MCF 10A (cell line): ENCODE measurements at regions not wholly inside any gene's neighbourhood (a gene's known extent, or its start where the extent isn't known, plus 50 kb on each side); places are given as distances from the start of the nearest gene placed in this dataset.
"Not testable (repeated sequence)": the region's sequence is repeated elsewhere in the genome, so short reads cannot be mapped to it uniquely, and the experiment has no call there.

ENCODE experiments used
- BruUV-seq: library from RNA; stranded (reverse); fragments of 400-500 nt; replicated peaks from 2 replicates; lab custom pipeline; 2021; lab: Mats Ljungman, UMichigan
- CTCF ChIA-PET: fragments of 300-600 bp; sonication (Branson Sonifier 250); formaldehyde crosslinking; extraction: SDS; loops from one replicate; lab custom pipeline; 2021; ENCODE audit warnings: antibody characterized with exemption, inconsistent platforms; lab: Yijun Ruan, JAX
- POLR2A ChIA-PET: fragments of 300-600, 350-650 bp; sonication (Branson Sonifier 250); formaldehyde crosslinking; extraction: SDS; loops from one replicate; lab custom pipeline; 2020; ENCODE audit warnings: antibody characterized with exemption, inconsistent platforms; lab: Yijun Ruan, JAX
- DNase-seq: peaks from one replicate; pipeline ENCODE4 v3.0.0-alpha.2; 2018; ENCODE audit not compliant: unreplicated experiment
- H3K27ac Mint-ChIP-seq: one replicate; pipeline ENCODE4 v1.8.0; 2022; ENCODE audit warnings: mild to moderate bottlenecking, low read depth, mixed read lengths; ENCODE audit not compliant: unreplicated experiment
- H3K27me3 Mint-ChIP-seq: one replicate; pipeline ENCODE4 v1.8.0; 2022; ENCODE audit warnings: mixed read lengths; ENCODE audit not compliant: insufficient read depth, unreplicated experiment
- H3K36me3 Mint-ChIP-seq: one replicate; pipeline ENCODE4 v1.8.0; 2022; ENCODE audit warnings: mild to moderate bottlenecking, moderate library complexity, mixed read lengths; ENCODE audit not compliant: insufficient read depth, unreplicated experiment
- H3K4me1 Mint-ChIP-seq: one replicate; pipeline ENCODE4 v1.8.0; 2022; ENCODE audit warnings: mixed read lengths; ENCODE audit not compliant: insufficient read depth, unreplicated experiment
- H3K4me3 Mint-ChIP-seq: one replicate; pipeline ENCODE4 v1.8.0; 2022; ENCODE audit warnings: mild to moderate bottlenecking, moderate library complexity, mixed read lengths; ENCODE audit not compliant: unreplicated experiment
- H3K9me3 Mint-ChIP-seq: one replicate; pipeline ENCODE4 v1.8.0; 2022; ENCODE audit warnings: mixed read lengths; ENCODE audit not compliant: unreplicated experiment
- intact Hi-C: fragments of 100-400 bp; cut with micrococcal nuclease; formaldehyde crosslinking; loops from 2 replicates; pipeline ENCODE4 v1.14.1; 2022
- TF ChIP-seq, protein P1 (sequence below): fragments of 200-600 bp; IDR thresholded peaks from one replicate; pipeline ENCODE4 v1.8.0; 2022; ENCODE audit warnings: antibody characterized with exemption, mild to moderate bottlenecking; ENCODE audit not compliant: unreplicated experiment

DNA sequence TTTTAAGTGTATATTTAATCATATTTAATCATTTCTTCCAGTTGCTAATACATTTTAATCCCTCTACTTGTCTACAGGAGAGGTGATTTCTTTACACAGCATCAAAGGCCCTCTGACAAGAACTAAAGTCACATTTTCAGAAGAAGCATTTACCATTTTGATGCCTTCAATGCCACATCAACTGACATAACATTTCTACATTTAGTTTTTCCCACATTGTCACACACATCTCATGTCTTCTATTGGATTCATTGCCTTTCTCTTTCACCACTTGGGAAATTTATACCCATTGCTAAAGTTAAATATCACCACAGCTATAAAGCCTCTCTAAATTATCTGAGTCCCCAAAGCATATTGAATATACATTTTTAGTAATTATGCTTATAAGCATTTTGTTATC is 1907.5 kb upstream of the CDH9 start:
- ChIA-PET POLR2A (no interaction called here), CTCF (interaction anchor here (0.7 to 0.9 kb wide), 2 partner anchors 14 to 41 kb away, joined by 3 read pairs; no protein-coding TSS in a partner anchor)
- H3K4me3 Mint-ChIP-seq, result no peak overlapping the region
- H3K27me3 Mint-ChIP-seq, result no peaks in the 10 kb centered on the region
- no peaks in the 10 kb centered on the region for H3K36me3 Mint-ChIP-seq
- no TSS peak for BruUV-seq
- H3K9me3 Mint-ChIP-seq, result no peaks in the 10 kb centered on the region
- DNase-seq, result no peak
- H3K27ac Mint-ChIP-seq, result no peak overlapping the region
- intact Hi-C loops, result no loop called here
- no peaks in the 10 kb centered on the region for H3K4me1 Mint-ChIP-seq
- TF ChIP-seq, protein P1, sequence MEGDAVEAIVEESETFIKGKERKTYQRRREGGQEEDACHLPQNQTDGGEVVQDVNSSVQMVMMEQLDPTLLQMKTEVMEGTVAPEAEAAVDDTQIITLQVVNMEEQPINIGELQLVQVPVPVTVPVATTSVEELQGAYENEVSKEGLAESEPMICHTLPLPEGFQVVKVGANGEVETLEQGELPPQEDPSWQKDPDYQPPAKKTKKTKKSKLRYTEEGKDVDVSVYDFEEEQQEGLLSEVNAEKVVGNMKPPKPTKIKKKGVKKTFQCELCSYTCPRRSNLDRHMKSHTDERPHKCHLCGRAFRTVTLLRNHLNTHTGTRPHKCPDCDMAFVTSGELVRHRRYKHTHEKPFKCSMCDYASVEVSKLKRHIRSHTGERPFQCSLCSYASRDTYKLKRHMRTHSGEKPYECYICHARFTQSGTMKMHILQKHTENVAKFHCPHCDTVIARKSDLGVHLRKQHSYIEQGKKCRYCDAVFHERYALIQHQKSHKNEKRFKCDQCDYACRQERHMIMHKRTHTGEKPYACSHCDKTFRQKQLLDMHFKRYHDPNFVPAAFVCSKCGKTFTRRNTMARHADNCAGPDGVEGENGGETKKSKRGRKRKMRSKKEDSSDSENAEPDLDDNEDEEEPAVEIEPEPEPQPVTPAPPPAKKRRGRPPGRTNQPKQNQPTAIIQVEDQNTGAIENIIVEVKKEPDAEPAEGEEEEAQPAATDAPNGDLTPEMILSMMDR, result no peak

DNA sequence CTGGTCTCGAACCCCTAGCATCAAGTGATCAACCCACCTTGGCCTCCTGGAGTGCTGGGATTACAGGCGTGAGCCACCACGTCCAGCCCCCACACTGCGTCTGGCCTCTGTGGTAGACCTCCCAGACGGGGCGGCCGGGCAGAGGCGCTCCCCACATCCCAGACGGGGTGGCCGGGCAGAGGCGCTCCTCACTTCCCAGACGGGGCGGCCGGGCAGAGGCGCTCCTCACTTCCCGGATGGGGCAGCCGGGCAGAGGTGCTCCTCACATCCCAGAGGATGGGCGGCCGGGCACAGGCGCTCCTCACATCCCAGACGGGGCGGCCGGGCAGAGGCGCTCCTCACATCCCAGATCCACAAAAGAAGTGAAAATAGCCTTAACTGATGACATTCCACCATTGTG is 1891.0 kb upstream of the CDH9 start:
- H3K27ac Mint-ChIP-seq, H3K4me3 Mint-ChIP-seq, H3K27me3 Mint-ChIP-seq, POLR2A ChIA-PET, H3K4me1 Mint-ChIP-seq, BruUV-seq, CTCF ChIA-PET, intact Hi-C loops, H3K9me3 Mint-ChIP-seq, DNase-seq, H3K36me3 Mint-ChIP-seq: not testable (repeated sequence)

DNA sequence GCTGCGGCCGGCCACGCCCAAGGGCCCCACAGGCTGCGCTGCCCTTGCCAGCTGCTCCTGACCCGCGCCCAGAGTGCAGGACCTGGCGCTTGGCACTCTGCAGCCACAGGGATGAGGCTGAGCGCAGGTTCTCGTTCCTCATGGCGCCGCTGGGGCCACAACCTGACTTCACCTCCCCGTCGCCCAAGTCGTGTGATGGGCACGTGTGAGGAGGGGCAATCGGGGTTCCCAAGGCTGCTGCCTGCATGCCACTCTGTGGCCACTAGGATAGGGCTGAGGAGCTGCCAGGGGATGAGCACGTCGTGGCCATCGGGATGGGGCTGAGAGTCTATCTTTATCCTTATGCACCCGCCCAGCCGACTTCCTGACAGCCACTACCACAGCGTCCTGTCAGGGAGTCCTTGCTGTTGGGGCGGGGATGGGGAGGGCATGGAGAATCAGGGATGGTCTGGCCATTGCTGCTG is 1890.0 kb upstream of the CDH9 start:
- BruUV-seq, CTCF ChIA-PET, POLR2A ChIA-PET, H3K27me3 Mint-ChIP-seq, intact Hi-C loops, H3K4me1 Mint-ChIP-seq, H3K9me3 Mint-ChIP-seq, DNase-seq, H3K36me3 Mint-ChIP-seq, H3K27ac Mint-ChIP-seq, H3K4me3 Mint-ChIP-seq: not testable (repeated sequence)

DNA sequence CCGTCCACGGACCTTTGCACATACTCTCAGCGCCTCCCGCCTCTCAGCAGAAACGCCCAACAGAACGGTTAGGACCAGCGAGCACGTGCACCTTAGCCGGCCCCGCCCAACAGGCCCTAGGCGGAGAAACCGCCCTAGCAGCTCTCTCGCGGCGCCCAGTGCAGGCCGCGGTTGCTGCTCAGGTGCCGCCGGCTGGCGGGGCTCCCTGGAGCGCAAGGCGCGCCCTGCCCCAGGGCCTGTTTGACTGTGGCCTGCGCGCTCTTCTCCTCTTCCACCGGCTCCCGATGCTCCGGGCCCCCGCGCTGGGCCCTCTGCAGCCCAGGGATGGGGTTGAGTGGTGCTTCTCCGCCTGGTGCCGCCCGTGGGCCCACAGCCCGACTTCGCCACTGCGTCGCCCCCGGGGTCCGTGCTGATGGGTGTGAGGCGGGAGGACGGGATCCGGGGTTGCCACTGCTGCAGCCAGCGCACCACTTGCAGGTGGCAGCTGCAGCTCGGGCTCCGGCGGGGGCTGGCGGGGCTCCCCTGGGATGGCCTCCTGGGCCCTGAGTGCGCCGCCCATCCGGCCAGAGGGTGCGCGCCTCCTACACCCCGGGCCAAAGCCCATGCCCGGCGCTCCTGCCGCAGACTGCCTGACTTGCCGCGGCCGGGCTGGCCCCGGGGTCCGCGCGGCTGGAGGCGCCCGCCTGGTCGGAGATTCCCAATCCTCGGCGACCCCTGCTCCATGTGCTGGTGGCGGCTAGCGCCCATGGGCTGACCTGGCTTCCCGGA is 1889.4 kb upstream of the CDH9 start:
- H3K27ac Mint-ChIP-seq, result no peak overlapping the region
- H3K27me3 Mint-ChIP-seq, result no peaks in the 10 kb centered on the region
- BruUV-seq, result no TSS peak
- peaks cover 7% of the 10 kb centered on the region for H3K9me3 Mint-ChIP-seq
- ChIA-PET POLR2A (no interaction called here), CTCF (no interaction called here)
- intact Hi-C loops, result no loop called here
- no peak overlapping the region for H3K4me3 Mint-ChIP-seq
- H3K36me3 Mint-ChIP-seq, result no peaks in the 10 kb centered on the region
- DNase-seq, result no peak
- TF ChIP-seq, protein P1, result no peak
- peaks cover 2% of the 10 kb centered on the region for H3K4me1 Mint-ChIP-seq

DNA sequence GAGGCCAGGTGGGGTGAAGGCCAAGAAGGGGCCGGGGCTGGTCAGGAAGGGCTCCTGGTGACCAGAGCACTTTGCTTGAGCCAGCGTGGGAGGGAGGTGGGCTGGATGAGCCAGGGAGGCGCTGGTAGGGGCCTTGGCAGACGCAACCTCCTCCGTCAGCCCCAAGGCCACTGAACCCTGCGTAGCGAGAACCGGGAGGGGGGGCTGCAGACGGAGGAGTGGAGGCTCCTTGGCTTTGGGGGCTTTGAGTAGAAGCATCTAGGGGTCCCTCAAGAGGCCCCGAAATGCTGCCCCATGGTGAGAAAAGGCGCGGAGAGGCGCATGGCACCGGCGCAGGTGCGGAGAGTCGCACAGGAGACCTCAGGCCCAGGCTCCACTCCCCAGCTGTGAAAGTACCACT is 1888.0 kb upstream of the CDH9 start:
- no peaks in the 10 kb centered on the region for H3K36me3 Mint-ChIP-seq
- H3K27ac Mint-ChIP-seq, result no peak overlapping the region
- intact Hi-C loops, result no loop called here
- peaks cover 12% of the 10 kb centered on the region for H3K4me1 Mint-ChIP-seq
- BruUV-seq, result no TSS peak
- POLR2A ChIA-PET, result no interaction called here
- DNase-seq, result no peak
- H3K4me3 Mint-ChIP-seq, result no peak overlapping the region
- TF ChIP-seq, protein P1, result no peak
- no peaks in the 10 kb centered on the region for H3K27me3 Mint-ChIP-seq
- CTCF ChIA-PET, result no interaction called here
- peaks cover 7% of the 10 kb centered on the region for H3K9me3 Mint-ChIP-seq
